ENCODE measurements at regions not wholly inside any gene's neighbourhood (a gene's known extent, or its start where the extent isn't known, plus 50 kb on each side); places are given as distances from the start of the nearest gene placed in this dataset.

GRCh38 chr5:173767574-173768266, 120.4 kb upstream of the CPEB4 start:
- DNase-seq, result no peak

DNA sequence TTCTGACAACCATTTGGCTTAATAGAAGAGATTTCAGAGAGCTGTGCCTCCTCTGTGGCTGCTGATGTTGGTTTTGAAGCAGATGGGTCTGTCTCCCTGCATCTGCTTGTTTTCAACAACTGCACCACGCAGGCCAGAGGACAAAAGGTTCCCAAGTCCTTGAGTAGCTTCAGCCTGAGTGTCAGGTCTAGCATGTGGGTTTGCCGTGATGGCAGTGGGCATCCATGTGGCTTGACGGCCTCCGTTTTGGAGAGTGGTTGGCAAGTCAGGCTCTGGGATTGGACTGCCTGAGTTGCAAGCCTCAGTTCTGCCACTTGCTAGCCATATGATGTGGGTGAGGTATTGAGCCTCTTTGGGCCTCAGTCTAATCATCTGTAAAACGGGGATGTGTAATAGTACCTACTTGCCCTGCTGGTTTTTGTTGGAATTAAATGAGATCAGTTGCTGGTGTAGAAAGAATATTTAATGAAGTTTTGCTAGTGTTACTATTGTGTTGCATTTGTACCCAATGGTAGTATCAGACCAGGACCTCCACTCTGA, 119.8 kb upstream of the CPEB4 start:
- DNase-seq, result no peak

DNA sequence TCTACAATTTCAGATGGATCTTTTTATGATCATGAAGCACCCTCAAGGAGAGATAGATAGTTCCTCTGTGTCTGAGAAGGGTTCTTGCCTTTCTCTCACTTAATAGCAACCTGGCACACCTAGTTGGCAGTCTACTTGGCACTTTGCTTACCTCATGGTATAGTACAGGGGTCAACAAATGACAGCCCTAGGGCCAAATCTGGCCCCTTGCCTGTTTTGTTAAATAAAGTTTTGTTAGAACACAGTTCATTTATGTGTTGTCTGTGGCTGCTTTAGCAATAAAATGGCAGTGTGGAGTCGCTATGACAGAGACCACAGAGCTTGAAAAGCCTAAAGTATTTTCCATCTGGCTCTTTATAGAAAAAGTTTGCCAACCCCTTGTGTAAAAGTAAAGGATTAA, 119.3 kb upstream of the CPEB4 start:
- no peak for DNase-seq

DNA sequence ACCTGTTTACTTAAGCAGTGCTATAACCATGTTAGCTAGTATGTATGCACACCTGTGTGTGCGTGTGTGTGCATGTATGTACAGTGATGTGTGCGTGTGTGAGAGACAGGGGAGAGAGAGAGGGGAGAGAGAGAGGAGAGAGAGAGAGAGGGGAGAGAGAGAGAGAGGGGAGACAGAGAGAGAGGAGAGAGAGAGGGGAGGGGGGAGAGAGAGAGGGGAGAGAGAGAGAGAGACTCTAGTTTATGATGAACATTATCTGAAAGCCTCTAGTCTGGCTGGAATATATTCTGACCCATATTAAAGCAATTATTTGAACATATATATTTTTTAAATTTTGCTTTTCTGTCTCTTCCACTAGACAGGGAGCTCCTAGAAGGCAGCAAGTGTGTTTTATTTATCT, 117.5 kb upstream of the CPEB4 start:
- DNase-seq, result no peak

DNA sequence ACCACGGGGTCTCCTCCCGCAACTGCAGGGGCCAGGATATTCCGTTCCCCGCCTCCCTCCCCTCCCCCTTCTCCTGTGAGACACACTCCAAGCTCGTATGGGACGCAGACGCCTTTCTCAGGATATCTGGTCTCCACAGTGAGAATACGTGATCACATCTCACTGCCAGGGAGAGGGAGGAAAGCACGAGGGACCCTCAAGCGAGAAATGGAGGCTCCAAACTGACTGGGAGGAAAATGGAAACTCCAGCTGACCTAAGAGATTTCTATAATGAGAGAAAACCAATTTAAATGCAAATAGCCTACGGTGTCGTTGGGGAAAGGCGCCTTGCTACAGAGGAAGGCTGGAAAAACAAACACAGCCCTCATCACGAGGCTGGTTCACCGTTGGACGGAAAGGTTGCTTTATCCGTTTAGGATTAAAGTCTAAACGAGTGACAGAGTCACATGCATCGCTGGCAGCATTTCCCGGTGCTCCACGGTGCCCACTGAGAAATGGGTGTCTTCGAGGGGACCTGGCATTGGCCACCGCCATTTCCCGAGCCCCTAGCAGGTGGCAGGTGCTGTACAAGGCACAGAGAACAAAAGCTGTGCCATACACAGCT, 116.9 kb upstream of the CPEB4 start:
- peak; percentile 58 for DNase-seq

- no peak for DNase-seq
These were observed 116.3 kb upstream of the CPEB4 start for GRCh38 chr5:173771725-173772383.

GRCh38 chr5:173772384-173773059, 115.6 kb upstream of the CPEB4 start:
- no peak for DNase-seq

DNA sequence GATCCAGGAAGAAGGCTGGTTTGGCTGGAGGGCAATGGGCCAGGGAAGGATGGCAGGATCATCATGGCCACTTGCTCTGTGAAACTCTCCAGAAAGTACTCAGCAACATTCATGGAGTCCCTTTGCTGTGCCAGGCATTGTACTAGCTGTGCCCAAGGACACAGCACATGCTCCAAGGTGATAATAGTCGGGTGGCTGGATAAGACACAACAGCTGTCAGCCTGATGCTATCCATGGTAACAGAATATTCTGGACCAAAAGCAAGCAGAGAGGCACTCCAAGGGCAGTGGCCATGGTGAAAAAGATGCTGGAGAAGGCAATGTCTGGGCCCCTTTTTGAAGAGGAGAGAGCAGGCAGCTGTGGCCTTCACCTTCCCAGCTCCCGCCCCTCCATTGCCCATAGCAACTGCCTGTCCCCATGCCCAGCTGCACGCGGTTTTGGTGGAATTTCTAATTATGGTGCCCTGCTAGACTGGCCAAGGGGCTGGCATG, 113.8 kb upstream of the CPEB4 start:
- DNase-seq, result no peak

GRCh38 chr5:173775261-173776197, 112.6 kb upstream of the CPEB4 start:
- peak; percentile 25 for DNase-seq

DNA sequence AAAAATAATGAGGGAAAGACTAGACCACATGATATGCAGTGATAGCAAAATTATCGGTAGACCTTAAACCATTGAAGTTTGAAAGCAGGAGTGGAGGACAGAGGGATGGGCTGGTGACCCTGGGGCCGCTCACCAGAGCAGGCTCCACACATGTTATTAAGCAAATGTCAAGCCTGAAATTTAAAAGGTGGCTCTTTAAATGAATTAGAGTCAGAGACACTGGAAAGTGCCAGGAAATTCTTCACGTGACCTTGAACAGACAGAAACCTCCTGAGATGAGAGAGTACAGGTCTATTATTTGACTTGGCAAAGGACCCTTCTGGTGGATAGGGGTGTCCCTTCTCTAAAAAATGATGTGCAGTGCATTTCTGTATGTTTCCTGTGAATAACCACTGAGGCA, 111.0 kb upstream of the CPEB4 start:
- DNase-seq, result no peak

DNA sequence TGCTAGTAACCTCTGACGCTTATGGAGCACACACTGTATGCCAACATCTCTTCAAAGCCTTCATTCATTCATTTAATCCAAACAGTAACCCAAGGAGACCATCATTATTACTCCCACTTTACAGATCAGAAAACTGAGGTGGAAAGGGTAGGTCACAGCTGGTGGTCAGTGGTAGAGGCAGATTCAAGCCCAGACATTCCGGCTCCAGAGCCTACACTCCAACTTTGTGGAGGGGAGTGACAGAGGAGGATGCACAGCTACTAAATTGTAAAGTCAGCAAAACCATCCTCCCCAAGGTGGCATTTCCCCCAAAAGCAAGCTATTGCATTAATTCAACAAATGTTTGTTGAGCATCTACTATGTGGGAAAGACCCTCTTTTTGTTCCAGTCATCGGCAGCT, 110.5 kb upstream of the CPEB4 start:
- no peak for DNase-seq

GRCh38 chr5:173778152-173778782, 109.9 kb upstream of the CPEB4 start:
- DNase-seq, result no peak

GRCh38 chr5:173778784-173779304, 109.3 kb upstream of the CPEB4 start:
- DNase-seq, result no peak

GRCh38 chr5:173780235-173781234, 107.6 kb upstream of the CPEB4 start:
- no peak for DNase-seq

GRCh38 chr5:173781432-173781815, 106.7 kb upstream of the CPEB4 start:
- no peak for DNase-seq

DNA sequence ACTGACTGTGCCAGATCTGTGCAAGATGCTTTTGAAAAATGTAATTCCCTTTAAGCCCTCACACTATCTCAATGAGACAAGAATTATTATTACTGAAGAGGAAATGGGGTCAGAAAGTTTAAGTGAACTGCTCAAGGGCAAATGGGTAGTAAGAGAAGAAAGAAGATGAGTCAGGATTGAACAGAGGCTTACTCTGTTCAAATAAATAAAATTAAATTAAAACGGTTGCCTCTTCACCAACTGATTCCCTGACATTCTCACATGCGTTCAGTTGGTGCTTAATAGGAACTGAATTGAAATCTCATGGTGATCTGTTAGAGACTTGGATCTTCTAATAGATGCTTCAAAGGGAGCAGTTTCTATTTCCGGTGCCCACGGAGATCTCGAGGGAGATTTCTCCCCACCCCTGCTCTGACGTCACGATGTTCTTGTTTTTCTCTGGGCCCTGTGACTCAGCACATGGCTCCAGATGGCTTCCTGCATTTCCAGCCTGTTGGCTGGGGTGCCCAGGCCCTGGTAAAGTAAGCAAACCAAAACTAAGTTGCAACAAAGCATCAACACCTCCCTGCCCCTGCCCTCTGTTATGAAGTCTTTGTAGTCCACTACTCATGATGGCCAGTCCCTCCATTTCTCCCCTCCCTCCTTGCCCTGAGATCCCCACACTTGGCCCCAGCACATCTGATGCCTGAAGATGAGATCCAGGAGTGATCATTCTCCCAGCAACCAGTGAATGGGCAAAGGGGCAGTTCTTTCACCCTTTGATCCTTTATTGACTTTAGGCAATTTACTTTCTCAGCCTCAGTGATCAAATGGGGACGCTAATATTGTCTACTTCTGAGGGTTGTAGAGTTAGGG, 106.1 kb upstream of the CPEB4 start:
- DNase-seq, result no peak

GRCh38 chr5:173782671-173783101, 105.5 kb upstream of the CPEB4 start:
- no peak for DNase-seq

GRCh38 chr5:173783371-173783770, 104.8 kb upstream of the CPEB4 start:
- DNase-seq, result no peak

GRCh38 chr5:173785400-173785799, 102.7 kb upstream of the CPEB4 start:
- no peak for DNase-seq
